ENCODE measurements at regions not wholly inside any gene's neighbourhood (a gene's known extent, or its start where the extent isn't known, plus 50 kb on each side); places are given as distances from the start of the nearest gene placed in this dataset.

- Histone ChIP-seq H3K79me2 (ENCODE audit: insufficient read depth, low read depth) (no peaks in the 10 kb centered on the region), H3K4me2 (no peak overlapping the region), H3K36me3 (ENCODE audit: insufficient read depth) (no peaks in the 10 kb centered on the region), H3K27ac (no peak overlapping the region), H3K27me3 (ENCODE audit: insufficient read depth, low read depth) (no peaks in the 10 kb centered on the region), H3K9ac (no peak overlapping the region), H4K20me1 (ENCODE audit: insufficient read depth) (no peaks in the 10 kb centered on the region), H3K4me1 (ENCODE audit: low read depth, poor library complexity, severe bottlenecking) (peaks cover 9% of the 10 kb centered on the region), H3K4me3 (IDR thresholded peaks at IDR 0.05; ENCODE audit: insufficient read depth, low read depth, low read length) (no peak overlapping the region), H2AFZ (ENCODE audit: low read depth) (no peak overlapping the region)
- no peak for TF ChIP-seq CTCF (conservative IDR thresholded peaks at IDR 0.05; ENCODE audit: low read depth, low read length)
These were observed 594.0 kb upstream of the JAG1 start for GRCh38 chr20:11267762-11268335.

- Histone ChIP-seq H4K20me1 (ENCODE audit: insufficient read depth) (no peaks in the 10 kb centered on the region), H3K4me3 (IDR thresholded peaks at IDR 0.05; ENCODE audit: insufficient read depth, low read depth, low read length) (no peak overlapping the region), H3K9ac (no peak overlapping the region), H3K79me2 (ENCODE audit: insufficient read depth, low read depth) (no peaks in the 10 kb centered on the region), H3K4me2 (no peak overlapping the region), H3K36me3 (ENCODE audit: insufficient read depth) (no peaks in the 10 kb centered on the region), H2AFZ (ENCODE audit: low read depth) (no peak overlapping the region), H3K4me1 (ENCODE audit: low read depth, poor library complexity, severe bottlenecking) (peaks cover 9% of the 10 kb centered on the region), H3K27me3 (ENCODE audit: insufficient read depth, low read depth) (no peaks in the 10 kb centered on the region), H3K27ac (no peak overlapping the region)
- no peak for TF ChIP-seq CTCF (conservative IDR thresholded peaks at IDR 0.05; ENCODE audit: low read depth, low read length)
These were observed 596.8 kb upstream of the JAG1 start for GRCh38 chr20:11270566-11270965.

GRCh38 chr20:11271319-11271718 lies 597.5 kb upstream of the JAG1 start:
- no peaks in the 10 kb centered on the region for H4K20me1 ChIP-seq (ENCODE audit: insufficient read depth)
- TF ChIP-seq CTCF (conservative IDR thresholded peaks at IDR 0.05; ENCODE audit: low read depth, low read length): no peak
- no peak overlapping the region for H2AFZ ChIP-seq (ENCODE audit: low read depth)
- no peak overlapping the region for H3K4me3 ChIP-seq (IDR thresholded peaks at IDR 0.05; ENCODE audit: insufficient read depth, low read depth, low read length)
- H3K4me1 ChIP-seq (ENCODE audit: low read depth, poor library complexity, severe bottlenecking): peaks cover 9% of the 10 kb centered on the region
- no peak overlapping the region for H3K4me2 ChIP-seq
- H3K9ac ChIP-seq: no peak overlapping the region
- H3K27ac ChIP-seq: no peak overlapping the region
- no peaks in the 10 kb centered on the region for H3K27me3 ChIP-seq (ENCODE audit: insufficient read depth, low read depth)
- no peaks in the 10 kb centered on the region for H3K36me3 ChIP-seq (ENCODE audit: insufficient read depth)
- H3K79me2 ChIP-seq (ENCODE audit: insufficient read depth, low read depth): no peaks in the 10 kb centered on the region

- no peak overlapping the region for H3K9ac ChIP-seq
- no peak overlapping the region for H3K4me2 ChIP-seq
- no peak overlapping the region for H2AFZ ChIP-seq (ENCODE audit: low read depth)
- H3K4me1 ChIP-seq (ENCODE audit: low read depth, poor library complexity, severe bottlenecking): peaks cover 8% of the 10 kb centered on the region
- H3K27me3 ChIP-seq (ENCODE audit: insufficient read depth, low read depth): no peaks in the 10 kb centered on the region
- H4K20me1 ChIP-seq (ENCODE audit: insufficient read depth): no peaks in the 10 kb centered on the region
- no peak overlapping the region for H3K27ac ChIP-seq
- TF ChIP-seq CTCF (conservative IDR thresholded peaks at IDR 0.05; ENCODE audit: low read depth, low read length): no peak
- no peaks in the 10 kb centered on the region for H3K79me2 ChIP-seq (ENCODE audit: insufficient read depth, low read depth)
- H3K36me3 ChIP-seq (ENCODE audit: insufficient read depth): no peaks in the 10 kb centered on the region
- no peak overlapping the region for H3K4me3 ChIP-seq (IDR thresholded peaks at IDR 0.05; ENCODE audit: insufficient read depth, low read depth, low read length)
These were observed 598.3 kb upstream of the JAG1 start for GRCh38 chr20:11271920-11272594.

Measured in KMS-11 (cell line).